MM.1S (cell line): ENCODE measurements at regions not wholly inside any gene's neighbourhood (a gene's known extent, or its start where the extent isn't known, plus 50 kb on each side); places are given as distances from the start of the nearest gene placed in this dataset.
A peak's percentile ranks its signal among the peaks of the same experiment; 100 is the strongest.
"Not testable (repeated sequence)": the region's sequence is repeated elsewhere in the genome, so short reads cannot be mapped to it uniquely, and the experiment has no call there.

Experiments
- DNase-seq: peaks from one replicate; pipeline ENCODE4 v3.0.0-alpha.2; 2015
- H2AFZ ChIP-seq: fragments of 300-600 bp; sonication (generic); 2 replicates; pipeline ENCODE4 v1.6.0; 2016; ENCODE audit warnings: antibody characterized with exemption, low read length
- H3F3A ChIP-seq: fragments of 300-600 bp; sonication (generic); 2 replicates; pipeline ENCODE4 v1.6.1; 2016; ENCODE audit warnings: mild to moderate bottlenecking, antibody characterized with exemption, low read length, moderate library complexity, mixed read lengths; ENCODE audit not compliant: insufficient read depth
- H3K27ac ChIP-seq: fragments of 300-600 bp; sonication (generic); 2 replicates; pipeline ENCODE4 v1.5.1; 2016; ENCODE audit warnings: mild to moderate bottlenecking, low read length
- H3K27me3 ChIP-seq: fragments of 300-600 bp; sonication (generic); replicated peaks from 2 replicates; pipeline ENCODE4 v1.6.0; 2016; ENCODE audit warnings: low read length; ENCODE audit not compliant: insufficient read depth
- H3K36me3 ChIP-seq: fragments of 300-600 bp; sonication (generic); replicated peaks from 2 replicates; pipeline ENCODE4 v1.6.1; 2016; ENCODE audit warnings: mild to moderate bottlenecking, low read length, mixed read lengths; ENCODE audit not compliant: insufficient read depth
- H3K4me1 ChIP-seq: fragments of 300-600 bp; sonication (generic); 2 replicates; pipeline ENCODE4 v1.6.1; 2016; ENCODE audit warnings: low read length, mixed read lengths
- H3K4me2 ChIP-seq: fragments of 300-600 bp; sonication (generic); 2 replicates; pipeline ENCODE4 v1.6.0; 2016; ENCODE audit warnings: low read depth, low read length
- H3K4me3 ChIP-seq: fragments of 300-600 bp; sonication (generic); 2 replicates; pipeline ENCODE4 v1.5.1; 2016; ENCODE audit warnings: low read length, mixed read lengths
- H3K79me2 ChIP-seq: fragments of 300-600 bp; sonication (generic); 2 replicates; pipeline ENCODE4 v1.6.1; 2016; ENCODE audit warnings: mixed run types, low read length, mixed read lengths
- H3K9ac ChIP-seq: fragments of 300-600 bp; sonication (generic); 2 replicates; pipeline ENCODE4 v1.6.1; 2016; ENCODE audit warnings: low read length, mixed read lengths
- H3K9me2 ChIP-seq: fragments of 300-600 bp; sonication (generic); replicated peaks from 2 replicates; pipeline ENCODE4 v1.6.1; 2016; ENCODE audit warnings: mild to moderate bottlenecking, low read length, mixed read lengths; ENCODE audit not compliant: insufficient read depth
- H3K9me3 ChIP-seq: fragments of 300-600 bp; sonication (generic); replicated peaks from 2 replicates; pipeline ENCODE4 v1.6.1; 2016; ENCODE audit warnings: mild to moderate bottlenecking, low read length, mixed read lengths; ENCODE audit not compliant: insufficient read depth
- H4K20me1 ChIP-seq: fragments of 300-600 bp; sonication (generic); 2 replicates; pipeline ENCODE4 v1.6.1; 2016; ENCODE audit warnings: mild to moderate bottlenecking, low read length, moderate library complexity, mixed read lengths; ENCODE audit not compliant: insufficient read depth
- EZH2 ChIP-seq: fragments of 300-600 bp; sonication (generic); optimal IDR thresholded peaks from 2 replicates; pipeline ENCODE3; 2017; ENCODE audit warnings: low read depth, mild to moderate bottlenecking, antibody characterized with exemption, low read length, mixed read lengths
- EZH2phosphoT487 ChIP-seq: fragments of 300-600 bp; sonication (generic); IDR thresholded peaks from 2 replicates; pipeline ENCODE4 v1.6.1; 2018; ENCODE audit warnings: antibody characterized with exemption, low read length
- TF ChIP-seq, protein P1 (sequence below): fragments of 300-600 bp; sonication (generic); IDR thresholded peaks from 2 replicates; pipeline ENCODE4 v1.5.1; 2016; ENCODE audit warnings: antibody characterized with exemption, low read length, mixed read lengths

DNA sequence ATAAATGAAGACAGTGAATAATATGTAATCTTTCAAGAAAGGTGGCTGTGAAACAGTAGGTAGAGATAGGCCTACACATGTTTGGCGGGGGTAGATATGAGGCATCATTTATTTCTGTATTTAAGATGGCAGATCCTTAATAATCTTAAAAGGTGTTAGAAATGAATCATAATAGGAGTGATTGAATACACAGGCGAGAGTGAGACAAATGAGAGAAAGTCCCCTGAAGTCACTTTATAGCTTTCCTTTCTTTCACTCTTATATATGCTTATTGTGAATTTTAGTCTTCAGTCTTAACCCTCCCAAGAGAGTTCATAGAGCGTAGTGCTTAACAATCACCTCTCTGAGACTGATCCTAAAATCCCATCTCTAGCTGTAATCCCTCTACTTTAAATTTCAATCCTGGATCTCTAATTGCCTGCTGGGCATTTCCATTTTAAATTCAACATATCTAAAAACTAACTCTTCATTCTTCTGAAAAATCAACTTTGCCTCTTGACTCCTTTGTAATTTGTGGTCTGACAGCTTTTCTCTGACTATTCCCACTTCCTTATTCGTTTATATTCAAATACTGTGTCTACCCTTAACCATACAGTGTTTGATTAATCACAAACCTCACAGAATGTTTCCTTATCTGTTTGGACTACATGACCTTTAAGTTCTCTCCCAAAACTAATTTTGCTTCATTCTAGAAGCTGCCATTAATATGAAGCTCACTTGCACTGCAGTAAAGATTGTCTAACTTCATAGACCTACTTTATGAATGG lies 463.7 kb upstream of the FSIP2 start:
- H3K9ac ChIP-seq, result no peak overlapping the region
- no peak overlapping the region for H2AFZ ChIP-seq
- DNase-seq, result no peak
- TF ChIP-seq EZH2phosphoT487 (no peak), EZH2 (no peak)
- TF ChIP-seq, protein P1, sequence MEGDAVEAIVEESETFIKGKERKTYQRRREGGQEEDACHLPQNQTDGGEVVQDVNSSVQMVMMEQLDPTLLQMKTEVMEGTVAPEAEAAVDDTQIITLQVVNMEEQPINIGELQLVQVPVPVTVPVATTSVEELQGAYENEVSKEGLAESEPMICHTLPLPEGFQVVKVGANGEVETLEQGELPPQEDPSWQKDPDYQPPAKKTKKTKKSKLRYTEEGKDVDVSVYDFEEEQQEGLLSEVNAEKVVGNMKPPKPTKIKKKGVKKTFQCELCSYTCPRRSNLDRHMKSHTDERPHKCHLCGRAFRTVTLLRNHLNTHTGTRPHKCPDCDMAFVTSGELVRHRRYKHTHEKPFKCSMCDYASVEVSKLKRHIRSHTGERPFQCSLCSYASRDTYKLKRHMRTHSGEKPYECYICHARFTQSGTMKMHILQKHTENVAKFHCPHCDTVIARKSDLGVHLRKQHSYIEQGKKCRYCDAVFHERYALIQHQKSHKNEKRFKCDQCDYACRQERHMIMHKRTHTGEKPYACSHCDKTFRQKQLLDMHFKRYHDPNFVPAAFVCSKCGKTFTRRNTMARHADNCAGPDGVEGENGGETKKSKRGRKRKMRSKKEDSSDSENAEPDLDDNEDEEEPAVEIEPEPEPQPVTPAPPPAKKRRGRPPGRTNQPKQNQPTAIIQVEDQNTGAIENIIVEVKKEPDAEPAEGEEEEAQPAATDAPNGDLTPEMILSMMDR, result no peak
- no peak overlapping the region for H3K4me2 ChIP-seq
- H3K4me3 ChIP-seq, result no peak overlapping the region
- no peaks in the 10 kb centered on the region for H3F3A ChIP-seq
- no peaks in the 10 kb centered on the region for H3K36me3 ChIP-seq
- H3K79me2 ChIP-seq, result no peaks in the 10 kb centered on the region
- H4K20me1 ChIP-seq, result no peaks in the 10 kb centered on the region
- no peaks in the 10 kb centered on the region for H3K27me3 ChIP-seq
- no peaks in the 10 kb centered on the region for H3K9me2 ChIP-seq
- H3K9me3 ChIP-seq, result no peaks in the 10 kb centered on the region
- H3K27ac ChIP-seq, result no peak overlapping the region
- H3K4me1 ChIP-seq, result no peaks in the 10 kb centered on the region

DNA sequence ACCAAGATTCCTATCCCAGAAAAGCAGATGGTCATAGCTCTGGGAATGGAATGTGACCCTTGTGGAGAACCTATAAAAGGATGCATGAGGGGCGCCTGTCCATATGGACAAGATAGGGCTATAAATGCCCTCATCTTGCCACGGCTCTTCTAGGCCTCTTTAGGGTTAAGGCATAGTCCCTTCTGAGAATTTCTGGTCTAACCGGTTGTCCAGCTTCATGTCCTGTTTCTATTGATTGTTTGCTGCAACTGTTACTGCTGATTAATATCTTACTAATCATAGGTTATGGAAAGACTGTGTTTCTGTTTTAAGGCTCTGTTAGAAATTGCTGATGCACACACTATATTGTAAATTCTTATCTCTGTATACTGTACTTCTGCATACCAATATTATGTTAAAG lies 462.6 kb upstream of the FSIP2 start:
- not testable (repeated sequence) for H2AFZ ChIP-seq, H3K36me3 ChIP-seq, H3K9me3 ChIP-seq, H3K9me2 ChIP-seq, H4K20me1 ChIP-seq, H3K79me2 ChIP-seq, H3K4me1 ChIP-seq, H3F3A ChIP-seq, DNase-seq, H3K27ac ChIP-seq, H3K4me3 ChIP-seq, H3K4me2 ChIP-seq, H3K27me3 ChIP-seq, H3K9ac ChIP-seq

DNA sequence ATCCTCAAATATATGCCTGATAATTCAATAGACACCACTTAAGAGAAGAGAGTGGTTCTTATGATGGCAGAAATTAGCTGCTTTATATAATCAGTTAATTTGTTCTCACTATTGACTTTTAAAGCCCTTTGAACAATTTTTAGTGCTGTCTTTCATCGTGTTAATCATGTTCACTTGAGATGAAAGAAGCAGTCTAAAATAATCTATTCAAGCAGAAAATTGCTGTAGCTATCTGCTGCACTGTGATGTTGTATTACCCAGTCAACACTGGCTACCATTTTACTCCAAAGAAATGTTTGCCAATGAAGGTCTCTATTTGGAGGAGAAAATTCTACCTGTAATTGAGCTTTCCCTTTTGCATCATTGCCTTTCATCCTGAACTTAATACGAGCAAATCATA lies 459.8 kb upstream of the FSIP2 start:
- no peaks in the 10 kb centered on the region for H3K9me2 ChIP-seq
- H3K4me3 ChIP-seq, result no peak overlapping the region
- H3K4me2 ChIP-seq, result no peak overlapping the region
- H3K4me1 ChIP-seq, result no peaks in the 10 kb centered on the region
- no peaks in the 10 kb centered on the region for H3K27me3 ChIP-seq
- H3K79me2 ChIP-seq, result no peaks in the 10 kb centered on the region
- TF ChIP-seq EZH2phosphoT487, result no peak
- no peaks in the 10 kb centered on the region for H3K36me3 ChIP-seq
- no peak overlapping the region for H2AFZ ChIP-seq
- no peaks in the 10 kb centered on the region for H3F3A ChIP-seq
- no peaks in the 10 kb centered on the region for H4K20me1 ChIP-seq
- no peak for DNase-seq
- H3K27ac ChIP-seq, result no peak overlapping the region
- no peaks in the 10 kb centered on the region for H3K9me3 ChIP-seq
- no peak overlapping the region for H3K9ac ChIP-seq

DNA sequence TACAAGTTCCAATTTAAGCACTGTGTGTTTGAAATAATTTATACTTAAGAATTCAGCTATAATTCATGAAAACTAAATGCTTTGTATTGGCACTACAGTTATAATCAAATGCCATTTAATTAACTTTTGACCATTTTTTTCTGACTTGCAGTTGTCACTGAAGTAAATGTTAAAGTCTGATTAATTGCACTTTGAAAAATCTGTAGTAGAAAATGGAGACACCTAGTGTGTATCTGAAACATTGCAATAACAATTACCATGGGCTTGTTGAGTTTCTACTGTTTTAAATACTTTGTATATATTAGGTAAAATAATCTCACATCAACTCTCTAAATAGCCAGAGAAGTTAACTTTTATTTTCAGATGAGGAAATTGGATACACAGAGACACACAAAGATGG lies 458.6 kb upstream of the FSIP2 start:
- Histone ChIP-seq H3K4me2 (no peak overlapping the region), H2AFZ (no peak overlapping the region), H3K9me2 (no peaks in the 10 kb centered on the region), H3K36me3 (no peaks in the 10 kb centered on the region), H3K27me3 (no peaks in the 10 kb centered on the region), H3K27ac (no peak overlapping the region), H3K79me2 (no peaks in the 10 kb centered on the region), H3F3A (no peaks in the 10 kb centered on the region), H3K9me3 (no peaks in the 10 kb centered on the region), H4K20me1 (no peaks in the 10 kb centered on the region), H3K4me3 (no peak overlapping the region), H3K9ac (no peak overlapping the region), H3K4me1 (no peaks in the 10 kb centered on the region)
- DNase-seq, result peak; percentile 41
- TF ChIP-seq EZH2, result no peak
- TF ChIP-seq, protein P1, result peak; percentile 60
